Stomach (tissue), 8 donors: ENCODE measurements at regions not wholly inside any gene's neighbourhood (a gene's known extent, or its start where the extent isn't known, plus 50 kb on each side); places are given as distances from the start of the nearest gene placed in this dataset.

Experiments used
- DNase-seq, 2 donors: peaks; one replicate each; pipeline versions ENCODE4 v3.0.0 to v3.0.0-alpha.2; 2013 to 2019
- H3K27ac ChIP-seq, 5 donors: fragments of 200-600 bp in 4 of 5; sonication (generic) in 4 of 5; one replicate each; pipeline ENCODE4 v1.5.1; 2013 to 2019; ENCODE audit warnings: mild to moderate bottlenecking in 1 of 5, moderate library complexity in 1 of 5
- H3K27me3 ChIP-seq, 3 donors: fragments of 200-600 bp; sonication (generic); one replicate each; pipeline ENCODE4 v1.5.1; 2017 to 2019; ENCODE audit warnings: mixed run types in 1 of 3
- H3K36me3 ChIP-seq, 4 donors: fragments of 200-600 bp; sonication (generic); 1 replicate in 3 of 4; 2 replicates in 1 of 4; pipeline ENCODE4 v1.5.1; 2016 to 2019
- H3K4me1 ChIP-seq, 4 donors: fragments of 200-600 bp; sonication (generic); one replicate each; pipeline ENCODE4 v1.5.1; 2016 to 2019
- H3K4me3 ChIP-seq, 4 donors: fragments of 200-600 bp; sonication (generic) in 3 of 4; one replicate each; pipeline ENCODE4 v1.5.1; 2016 to 2019; ENCODE audit warnings: mild to moderate bottlenecking in 1 of 4
- H3K9me3 ChIP-seq, 4 donors: fragments of 200-600 bp; sonication (generic); one replicate each; pipeline ENCODE4 v1.5.1; 2016 to 2019
- EP300 ChIP-seq: sonication (generic); formaldehyde crosslinking; IDR thresholded peaks from one replicate; pipeline ENCODE4 v1.6.1; 2017; ENCODE audit warnings: antibody characterized with exemption
- POLR2A ChIP-seq, 4 donors: fragments of 450-650 bp; IDR thresholded peaks; one replicate each; pipeline ENCODE4 v1.6.1; 2016; ENCODE audit warnings: antibody characterized with exemption in 4 of 4, control low read depth in 2 of 4, mild to moderate bottlenecking in 1 of 4, moderate library complexity in 1 of 4
- POLR2AphosphoS5 ChIP-seq, 3 donors: sonication (generic); formaldehyde crosslinking; IDR thresholded peaks; one replicate each; pipeline ENCODE4 v1.6.1; 2016; ENCODE audit warnings: antibody characterized with exemption in 3 of 3
- WGBS, 5 donors: extraction: QIAGEN DNeasy Blood & Tissue Kit in 3 of 5; methylation state at CpG; one replicate each; pipeline versions ENCODE4 v1.1.5 to v1.1.7; 2013 to 2018; 5-methylcytosine and 5-hydroxymethylcytosine counted together
- intact Hi-C: fragments of 100-400 bp; cut with DNase I; formaldehyde crosslinking; loops from one replicate; pipeline ENCODE4 v1.15.1; 2023; ENCODE audit warnings: low total_unique reads
- TF ChIP-seq, protein P1 (sequence below), 7 experiments: fragments of 450-650 bp in 4 of 7; fragments of 200-600 bp in 3 of 7; sonication (generic) in 3 of 7; IDR thresholded peaks; one replicate each; pipeline ENCODE4 v1.5.1; 2016 to 2019; ENCODE audit warnings: antibody characterized with exemption in 7 of 7, control low read depth in 2 of 7, mild to moderate bottlenecking in 1 of 7
- donor health status: healthy with polysubstance abuse.
- donor health status: Bipolar disorder and iron deficiency.
- donor health status: healthy.

DNA sequence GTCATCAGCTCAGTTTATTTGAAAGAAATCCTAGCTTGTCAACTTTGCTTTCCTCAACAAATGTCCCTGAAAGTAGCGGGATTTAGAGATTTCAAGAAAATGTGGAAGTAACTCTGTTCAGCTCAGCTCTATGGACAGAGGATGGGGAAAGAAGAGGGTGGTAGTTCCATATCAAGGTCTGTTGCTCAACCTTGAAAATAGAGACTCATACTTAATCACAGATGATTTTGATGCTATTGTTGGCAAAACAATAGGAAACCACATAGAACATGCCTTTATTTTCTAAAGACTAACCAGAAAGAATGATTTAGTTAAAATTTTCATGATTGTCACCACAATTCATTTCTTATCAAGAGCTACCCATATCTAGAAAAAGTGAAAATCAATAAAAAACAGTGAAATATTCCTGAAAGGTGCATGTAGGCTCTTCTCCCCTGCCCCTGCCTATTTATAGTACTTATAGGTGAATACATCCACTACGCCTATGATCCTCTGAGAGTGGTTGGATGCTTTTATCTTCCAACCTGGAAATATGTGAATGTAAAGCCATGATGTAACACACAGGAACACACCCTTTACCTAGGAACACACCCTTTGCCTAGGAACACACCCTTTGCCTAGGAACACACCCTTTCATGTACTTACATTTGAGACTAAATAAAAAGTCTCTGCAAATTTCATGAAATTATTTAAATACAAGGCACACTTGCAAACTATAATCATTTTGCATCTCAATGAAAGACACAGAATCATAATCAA, 65.8 kb downstream of the ETAA1 start:
- H3K27me3 ChIP-seq, result no peaks in the 10 kb centered on the region
- 79 to 88% (median 83%) methylated on average over 2 of the region's 2 CpGs for WGBS, 5 donors
- no peaks in the 10 kb centered on the region for H3K36me3 ChIP-seq
- H3K27ac ChIP-seq, result no peak overlapping the region
- no peaks in the 10 kb centered on the region for H3K4me1 ChIP-seq
- DNase-seq, result peak in 1 of 2 donors; percentile 43
- H3K4me3 ChIP-seq, result no peak overlapping the region
- intact Hi-C loops, result loop anchor here (5.0 kb wide), 1 partner anchor 79 kb away; no protein-coding TSS in a partner anchor
- no peak for TF ChIP-seq POLR2AphosphoS5 (IDR thresholded peaks at IDR 0.05)
- no peak for TF ChIP-seq POLR2A (IDR thresholded peaks at IDR 0.05)
- no peaks in the 10 kb centered on the region for H3K9me3 ChIP-seq

DNA sequence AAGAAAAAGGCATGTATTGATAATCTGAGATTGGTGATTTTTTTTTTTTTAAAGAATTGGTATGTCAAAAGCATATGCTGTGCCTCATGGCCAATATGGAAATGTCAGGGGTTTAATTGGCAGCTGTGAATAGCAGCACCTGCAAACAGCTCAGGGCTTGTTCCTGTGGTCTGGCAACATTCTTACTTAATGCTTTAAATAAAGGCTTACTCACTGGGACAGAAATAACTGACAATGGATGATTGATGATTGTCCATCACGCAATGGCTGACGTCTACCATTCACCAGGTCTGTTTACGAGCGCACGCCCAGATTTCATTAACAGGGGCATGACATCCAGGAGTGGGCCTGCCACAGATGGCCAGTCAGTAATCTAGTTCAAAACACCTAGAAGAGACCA, 66.7 kb downstream of the ETAA1 start:
- no peak overlapping the region for H3K4me3 ChIP-seq
- intact Hi-C loops, result loop anchor here (5.0 kb wide), 1 partner anchor 78 kb away; no protein-coding TSS in a partner anchor
- H3K27me3 ChIP-seq, result no peaks in the 10 kb centered on the region
- H3K27ac ChIP-seq, result no peak overlapping the region
- no peaks in the 10 kb centered on the region for H3K36me3 ChIP-seq
- WGBS, 5 donors, result 64 to 79% (median 77%) methylated on average over 5 of the region's 5 CpGs
- TF ChIP-seq, protein P1, sequence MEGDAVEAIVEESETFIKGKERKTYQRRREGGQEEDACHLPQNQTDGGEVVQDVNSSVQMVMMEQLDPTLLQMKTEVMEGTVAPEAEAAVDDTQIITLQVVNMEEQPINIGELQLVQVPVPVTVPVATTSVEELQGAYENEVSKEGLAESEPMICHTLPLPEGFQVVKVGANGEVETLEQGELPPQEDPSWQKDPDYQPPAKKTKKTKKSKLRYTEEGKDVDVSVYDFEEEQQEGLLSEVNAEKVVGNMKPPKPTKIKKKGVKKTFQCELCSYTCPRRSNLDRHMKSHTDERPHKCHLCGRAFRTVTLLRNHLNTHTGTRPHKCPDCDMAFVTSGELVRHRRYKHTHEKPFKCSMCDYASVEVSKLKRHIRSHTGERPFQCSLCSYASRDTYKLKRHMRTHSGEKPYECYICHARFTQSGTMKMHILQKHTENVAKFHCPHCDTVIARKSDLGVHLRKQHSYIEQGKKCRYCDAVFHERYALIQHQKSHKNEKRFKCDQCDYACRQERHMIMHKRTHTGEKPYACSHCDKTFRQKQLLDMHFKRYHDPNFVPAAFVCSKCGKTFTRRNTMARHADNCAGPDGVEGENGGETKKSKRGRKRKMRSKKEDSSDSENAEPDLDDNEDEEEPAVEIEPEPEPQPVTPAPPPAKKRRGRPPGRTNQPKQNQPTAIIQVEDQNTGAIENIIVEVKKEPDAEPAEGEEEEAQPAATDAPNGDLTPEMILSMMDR (IDR thresholded peaks at IDR 0.05), result no peak
- TF ChIP-seq EP300 (no peak), POLR2A (IDR thresholded peaks at IDR 0.05) (no peak), POLR2AphosphoS5 (IDR thresholded peaks at IDR 0.05) (no peak)
- no peaks in the 10 kb centered on the region for H3K9me3 ChIP-seq
- peak in 1 of 2 donors; percentile 78 for DNase-seq
- H3K4me1 ChIP-seq, result no peaks in the 10 kb centered on the region

DNA sequence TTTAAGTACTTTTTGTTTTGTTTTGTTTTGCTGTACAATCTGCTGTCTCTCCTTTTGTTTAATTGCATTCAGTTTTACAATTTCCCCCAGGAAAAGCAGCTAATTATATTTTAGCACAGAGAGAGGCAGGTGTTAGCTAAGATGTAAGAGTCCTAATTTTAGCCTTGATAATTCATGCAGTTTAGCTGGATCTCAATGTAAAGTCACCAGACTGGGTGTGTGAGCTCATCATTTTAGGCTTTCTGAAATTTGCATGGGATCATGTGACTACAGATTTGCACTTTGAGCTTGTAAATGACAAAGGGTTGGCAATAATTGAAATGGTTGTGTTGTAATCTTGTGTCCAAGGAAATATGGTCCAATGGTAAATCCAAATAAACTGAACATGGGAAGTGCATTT, 68.5 kb downstream of the ETAA1 start:
- TF ChIP-seq, protein P1 (IDR thresholded peaks at IDR 0.05), result no peak
- no peak for TF ChIP-seq POLR2AphosphoS5 (IDR thresholded peaks at IDR 0.05)
- no peak for TF ChIP-seq EP300
- TF ChIP-seq POLR2A (IDR thresholded peaks at IDR 0.05), result no peak
- no peak overlapping the region for H3K4me3 ChIP-seq
- H3K27ac ChIP-seq, result no peak overlapping the region
- no peaks in the 10 kb centered on the region for H3K27me3 ChIP-seq
- intact Hi-C loops, result no loop called here
- no peaks in the 10 kb centered on the region for H3K4me1 ChIP-seq
- no peaks in the 10 kb centered on the region for H3K9me3 ChIP-seq
- DNase-seq, result no peak
- H3K36me3 ChIP-seq, result no peaks in the 10 kb centered on the region

DNA sequence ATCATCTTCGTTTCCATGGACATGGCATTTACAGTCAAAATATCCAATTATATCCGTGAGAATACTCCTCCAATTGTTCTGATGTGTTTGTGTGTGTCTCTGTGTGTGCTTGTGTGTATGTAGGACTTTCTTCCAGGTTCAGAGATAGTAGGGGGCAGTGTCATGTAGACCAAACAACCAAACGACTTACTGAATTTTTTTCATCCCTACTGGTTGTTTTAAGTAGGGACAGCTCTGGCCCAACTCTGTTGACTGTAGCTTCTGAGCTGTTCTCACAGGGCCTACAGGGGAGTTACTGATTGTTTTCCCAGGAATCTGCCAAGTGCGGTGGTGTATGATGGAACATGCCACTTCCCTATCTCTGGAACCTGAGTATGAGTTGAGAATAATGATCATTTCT, 69.6 kb downstream of the ETAA1 start:
- DNase-seq, result no peak
- no peak for TF ChIP-seq EP300
- Histone ChIP-seq H3K27ac (no peak overlapping the region), H3K4me1 (no peaks in the 10 kb centered on the region), H3K27me3 (no peaks in the 10 kb centered on the region), H3K36me3 (no peaks in the 10 kb centered on the region), H3K4me3 (no peak overlapping the region), H3K9me3 (no peaks in the 10 kb centered on the region)
- WGBS, 5 donors, result 56 to 65% (median 61%) methylated on average over 4 of the region's 4 CpGs
- intact Hi-C loops, result no loop called here

DNA sequence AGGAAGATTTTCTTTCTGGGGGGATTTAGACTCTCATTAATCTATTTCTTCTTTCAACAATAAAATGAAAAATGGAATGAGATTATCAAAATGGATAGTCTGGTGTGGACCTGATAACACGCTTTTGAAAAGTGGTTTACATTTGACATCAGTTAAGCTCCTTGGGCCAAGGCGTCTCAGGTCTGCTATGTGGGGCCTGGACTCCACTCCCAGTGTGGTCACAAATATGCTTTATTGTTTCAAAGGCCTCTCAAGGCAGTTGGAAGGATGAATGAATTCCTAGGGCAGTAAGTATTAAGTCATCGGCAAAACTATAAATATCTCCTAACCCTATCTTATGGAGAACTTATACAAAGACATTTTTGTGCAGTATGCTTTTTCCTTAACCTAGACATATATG, 74.5 kb downstream of the ETAA1 start:
- intact Hi-C loops, result no loop called here
- Histone ChIP-seq H3K27me3 (no peaks in the 10 kb centered on the region), H3K9me3 (no peaks in the 10 kb centered on the region), H3K36me3 (no peaks in the 10 kb centered on the region), H3K4me3 (no peak overlapping the region), H3K4me1 (peaks cover 0 to 4% (median 0%) of the 10 kb centered on the region in 4 donors), H3K27ac (no peak overlapping the region)
- DNase-seq, result no peak
- 66 to 79% (median 71%) methylated on average over 3 of the region's 3 CpGs for WGBS, 5 donors
- TF ChIP-seq, protein P1 (IDR thresholded peaks at IDR 0.05), result no peak
- TF ChIP-seq POLR2A (IDR thresholded peaks at IDR 0.05) (no peak), EP300 (no peak), POLR2AphosphoS5 (IDR thresholded peaks at IDR 0.05) (no peak)
